GM10248 (cell line): ENCODE measurements at regions not wholly inside any gene's neighbourhood (a gene's known extent, or its start where the extent isn't known, plus 50 kb on each side); places are given as distances from the start of the nearest gene placed in this dataset.

Experiments used
- CTCF ChIA-PET: fragments of 300-600 bp; sonication (Branson Sonifier 250); formaldehyde crosslinking; extraction: SDS; loops from one replicate; lab custom pipeline; 2021; ENCODE audit warnings: antibody characterized with exemption; lab: Yijun Ruan, JAX
- POLR2A ChIA-PET: fragments of 350-650 bp; sonication (Branson Sonifier 250); formaldehyde crosslinking; extraction: SDS; loops from one replicate; lab custom pipeline; 2020; ENCODE audit warnings: antibody characterized with exemption; lab: Yijun Ruan, JAX
- DNase-seq: peaks from one replicate; pipeline ENCODE4 v3.0.0; 2012; ENCODE audit errors: extremely low spot score
- TF ChIP-seq, protein P1 (sequence below): IDR thresholded peaks from 2 replicates; pipeline ENCODE4 v1.5.1; 2012; ENCODE audit warnings: mild to moderate bottlenecking, low read depth; ENCODE audit errors: extremely low read depth, missing control alignments, control extremely low read depth

DNA sequence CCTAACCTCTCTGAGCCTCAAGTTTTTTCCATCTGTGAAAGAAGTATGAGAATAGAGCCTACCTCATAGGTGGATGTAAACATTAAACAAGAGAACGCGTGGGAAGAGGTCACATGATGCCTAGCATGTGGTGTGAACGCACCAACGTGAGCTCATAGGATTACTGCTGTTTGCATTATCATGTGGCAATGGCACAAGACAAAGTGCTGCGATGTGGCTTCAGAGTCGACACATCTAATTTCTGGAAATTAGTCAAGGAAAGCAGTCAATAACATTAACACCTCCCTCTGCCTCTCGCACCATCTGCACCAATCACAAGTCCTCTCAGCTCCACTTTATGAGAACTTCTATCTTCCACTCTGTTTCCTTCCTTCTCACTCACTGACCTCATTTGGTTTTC, 489.7 kb downstream of the COG6 start:
- TF ChIP-seq, protein P1, sequence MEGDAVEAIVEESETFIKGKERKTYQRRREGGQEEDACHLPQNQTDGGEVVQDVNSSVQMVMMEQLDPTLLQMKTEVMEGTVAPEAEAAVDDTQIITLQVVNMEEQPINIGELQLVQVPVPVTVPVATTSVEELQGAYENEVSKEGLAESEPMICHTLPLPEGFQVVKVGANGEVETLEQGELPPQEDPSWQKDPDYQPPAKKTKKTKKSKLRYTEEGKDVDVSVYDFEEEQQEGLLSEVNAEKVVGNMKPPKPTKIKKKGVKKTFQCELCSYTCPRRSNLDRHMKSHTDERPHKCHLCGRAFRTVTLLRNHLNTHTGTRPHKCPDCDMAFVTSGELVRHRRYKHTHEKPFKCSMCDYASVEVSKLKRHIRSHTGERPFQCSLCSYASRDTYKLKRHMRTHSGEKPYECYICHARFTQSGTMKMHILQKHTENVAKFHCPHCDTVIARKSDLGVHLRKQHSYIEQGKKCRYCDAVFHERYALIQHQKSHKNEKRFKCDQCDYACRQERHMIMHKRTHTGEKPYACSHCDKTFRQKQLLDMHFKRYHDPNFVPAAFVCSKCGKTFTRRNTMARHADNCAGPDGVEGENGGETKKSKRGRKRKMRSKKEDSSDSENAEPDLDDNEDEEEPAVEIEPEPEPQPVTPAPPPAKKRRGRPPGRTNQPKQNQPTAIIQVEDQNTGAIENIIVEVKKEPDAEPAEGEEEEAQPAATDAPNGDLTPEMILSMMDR: no peak
- POLR2A ChIA-PET: no interaction called here
- CTCF ChIA-PET: interaction anchor here (1.0 to 1.5 kb wide), 2 partner anchors 10 to 16 kb away, joined by 3 to 4 read pairs; no protein-coding TSS in a partner anchor
- no peak for DNase-seq

DNA sequence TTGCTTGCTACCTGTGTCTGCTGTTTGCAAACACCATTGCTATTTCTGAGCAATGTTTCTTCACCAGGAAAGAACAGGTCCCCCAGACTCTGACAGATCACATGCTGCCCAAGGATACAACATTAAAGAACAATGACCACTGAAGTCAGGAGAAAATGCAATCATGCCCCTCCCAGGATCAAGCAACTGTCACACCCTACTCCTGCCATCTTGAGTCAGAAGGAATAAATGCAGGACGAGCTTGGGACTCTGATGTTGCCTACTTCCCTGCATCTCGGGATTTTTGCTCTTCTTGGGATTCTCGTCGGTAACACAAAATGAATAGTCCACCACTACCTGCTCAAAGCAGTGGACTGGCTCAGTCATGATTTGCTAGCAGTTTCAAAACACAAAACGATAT, 490.6 kb downstream of the COG6 start:
- CTCF ChIA-PET: interaction anchor here (1.5 kb wide), 1 partner anchor 11 kb away, joined by 4 read pairs; no protein-coding TSS in a partner anchor

DNA sequence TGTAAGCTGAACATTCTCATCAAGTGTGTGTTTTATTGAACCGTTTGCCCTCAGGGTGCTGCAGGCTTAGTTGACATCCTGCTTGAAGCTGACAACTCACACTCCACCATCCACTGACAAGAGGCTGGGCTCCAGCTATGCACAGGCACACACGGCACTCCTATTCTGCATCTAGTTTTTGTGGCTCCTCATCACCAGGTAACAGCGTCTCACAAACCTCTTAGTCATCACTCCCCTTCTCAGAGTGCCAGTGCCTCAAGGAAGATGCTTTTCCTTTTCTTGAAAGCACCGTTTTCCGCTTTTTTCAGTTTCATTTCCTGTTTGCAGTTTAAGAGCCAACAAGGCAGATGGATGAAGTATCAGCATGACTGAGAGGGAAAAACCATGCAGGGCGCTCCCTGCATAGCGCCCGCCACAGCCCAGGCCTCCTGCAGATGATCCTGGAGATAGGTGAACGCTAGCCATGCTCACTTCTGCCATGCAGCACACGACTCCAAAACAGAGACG, 491.2 kb downstream of the COG6 start:
- no peak for DNase-seq
- ChIA-PET POLR2A (no interaction called here), CTCF (interaction anchor here (1.5 kb wide), 1 partner anchor 12 kb away, joined by 4 read pairs; no protein-coding TSS in a partner anchor)
- TF ChIP-seq, protein P1: no peak

More for the DNA sequence above, 490.6 kb downstream of the COG6 start:
- POLR2A ChIA-PET: no interaction called here
- TF ChIP-seq, protein P1: no peak
- DNase-seq: no peak

DNA sequence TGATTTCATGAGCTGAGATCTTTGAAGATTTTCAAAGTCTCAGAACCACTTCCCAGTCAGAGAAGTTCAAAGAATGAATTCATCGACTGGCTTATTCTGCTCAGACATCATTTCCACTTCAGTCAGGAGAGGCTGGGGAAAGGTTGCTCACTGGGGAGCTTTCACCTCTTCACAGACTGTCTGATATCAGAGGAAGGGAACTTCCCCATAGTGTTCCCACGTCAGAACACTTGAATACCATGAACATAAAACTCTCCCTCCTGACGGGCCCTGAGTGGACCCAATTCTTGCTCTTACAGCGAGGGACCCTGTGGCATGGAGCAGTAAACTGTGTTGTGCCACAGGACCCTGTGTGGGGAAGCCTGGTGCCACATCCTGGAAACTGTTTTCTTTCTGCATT, 492.6 kb downstream of the COG6 start:
- POLR2A ChIA-PET: no interaction called here
- TF ChIP-seq, protein P1: no peak
- DNase-seq: no peak
- CTCF ChIA-PET: no interaction called here

DNA sequence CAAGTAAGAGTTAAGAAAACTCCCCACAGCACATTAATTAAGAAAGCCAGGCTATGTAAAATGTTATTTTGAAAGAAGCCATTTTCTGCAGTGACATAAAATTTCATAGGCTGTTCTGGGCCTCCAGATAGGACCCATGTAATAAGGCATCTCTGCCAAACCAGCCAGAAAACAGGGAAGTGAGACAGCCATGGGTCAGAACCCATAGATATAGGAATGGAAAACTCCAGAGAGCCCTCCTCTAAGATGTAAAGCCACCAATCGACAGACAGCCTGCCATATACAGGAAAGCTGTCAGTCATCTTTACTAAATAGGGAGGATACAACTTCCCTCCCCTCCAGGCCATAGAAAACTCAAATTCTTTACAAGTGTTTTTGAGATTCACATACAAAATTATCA, 493.3 kb downstream of the COG6 start:
- TF ChIP-seq, protein P1: no peak

DNA sequence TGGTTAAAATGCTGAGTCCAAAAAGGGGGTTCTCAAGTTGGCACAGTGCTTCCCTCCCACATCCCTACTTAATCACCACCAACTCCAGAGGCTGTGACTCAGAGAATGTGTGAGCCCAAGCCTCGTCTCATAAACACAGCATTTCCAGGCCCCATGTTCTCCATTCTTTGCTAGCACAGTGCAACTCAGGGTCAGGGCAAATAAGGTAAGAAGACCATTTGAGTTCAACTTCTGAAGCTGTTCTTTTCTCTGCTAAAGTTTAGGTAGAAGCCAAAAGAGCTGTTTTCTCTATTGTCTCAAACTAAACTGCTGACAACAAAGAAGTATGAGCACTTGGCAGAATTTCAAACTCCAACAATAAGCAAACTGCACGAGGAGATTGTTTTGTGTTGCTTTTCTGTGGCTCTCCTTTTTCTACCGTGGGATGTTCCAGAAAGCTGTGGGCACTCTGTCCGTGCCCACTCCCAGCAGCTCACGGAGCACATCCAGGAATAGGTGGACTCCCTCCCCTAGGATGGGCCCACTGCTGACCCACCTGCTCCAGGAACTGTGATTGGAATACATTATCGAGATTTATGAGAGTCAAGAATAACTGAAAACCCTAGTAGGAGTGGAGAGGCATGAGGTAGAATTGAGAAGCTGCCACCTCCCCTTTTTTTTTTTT, 494.3 kb downstream of the COG6 start:
- ChIA-PET POLR2A (no interaction called here), CTCF (interaction anchor here (0.9 kb wide), 1 partner anchor 207 kb away, joined by 3 read pairs; no protein-coding TSS in a partner anchor)
- TF ChIP-seq, protein P1: no peak
- DNase-seq: no peak

More for the DNA sequence above, 493.3 kb downstream of the COG6 start:
- no peak for DNase-seq
- ChIA-PET POLR2A (no interaction called here), CTCF (interaction anchor here (0.9 kb wide), 1 partner anchor 206 kb away, joined by 3 read pairs; no protein-coding TSS in a partner anchor)
